Keratinocyte (primary cell): ENCODE measurements at regions not wholly inside any gene's neighbourhood (a gene's known extent, or its start where the extent isn't known, plus 50 kb on each side); places are given as distances from the start of the nearest gene placed in this dataset.

ENCODE experiments used
- DNase-seq: peaks from one replicate; pipeline ENCODE4 v3.0.0-alpha.2; 2011; ENCODE audit warnings: low read depth, missing footprints, low spot score
- FAIRE-seq: peaks from 2 replicates; lab custom pipeline; 2011; peaks lifted over from hg19 to GRCh38; lab: Jason Lieb, UNC
- H2AFZ ChIP-seq: 2 replicates; pipeline ENCODE4 v1.6.0; 2012; ENCODE audit warnings: low read length, control low read depth, inconsistent platforms; ENCODE audit not compliant: control insufficient read depth
- H3K27ac ChIP-seq: 2 replicates; pipeline ENCODE4 v1.5.1; 2011; ENCODE audit warnings: low read length; ENCODE audit not compliant: control insufficient read depth, insufficient read depth
- H3K27me3 ChIP-seq: 3 replicates; pipeline ENCODE4 v1.6.0; 2011; ENCODE audit warnings: low read length; ENCODE audit not compliant: control insufficient read depth, insufficient read depth; ENCODE audit errors: extremely low read depth
- H3K36me3 ChIP-seq, 2 experiments: 2 replicates in 1 of 2; 3 replicates in 1 of 2; pipeline ENCODE4 v1.5.1; 2011; ENCODE audit warnings: low read length in 2 of 2, mild to moderate bottlenecking in 1 of 2; ENCODE audit not compliant: control insufficient read depth in 2 of 2, insufficient read depth in 2 of 2; ENCODE audit errors: extremely low read depth in 1 of 2
- H3K4me1 ChIP-seq: 3 replicates; pipeline ENCODE4 v1.5.1; 2011; ENCODE audit warnings: low read length; ENCODE audit not compliant: control insufficient read depth, insufficient read depth; ENCODE audit errors: extremely low read depth
- H3K4me2 ChIP-seq: 3 replicates; pipeline ENCODE4 v1.6.0; 2011; ENCODE audit warnings: low read depth, low read length; ENCODE audit not compliant: control insufficient read depth, insufficient read depth; ENCODE audit errors: extremely low read depth
- H3K4me3 ChIP-seq, 3 experiments: fragments of 200-600 bp in 1 of 3; sonication (generic) in 1 of 3; 2 replicates in 2 of 3; 3 replicates in 1 of 3; pipeline ENCODE4 v1.5.1; 2011 to 2016; ENCODE audit warnings: low read length in 3 of 3, mild to moderate bottlenecking in 3 of 3, control low read depth in 2 of 3, inconsistent platforms in 1 of 3, low read depth in 1 of 3, mixed read lengths in 1 of 3, mixed run types in 1 of 3, moderate library complexity in 1 of 3; ENCODE audit not compliant: control insufficient read depth in 2 of 3, insufficient read depth in 2 of 3; ENCODE audit errors: extremely low read depth in 1 of 3
- H3K79me2 ChIP-seq: 2 replicates; pipeline ENCODE4 v1.6.0; 2012; ENCODE audit warnings: low read length; ENCODE audit not compliant: control insufficient read depth, insufficient read depth
- H3K9ac ChIP-seq: 3 replicates; pipeline ENCODE4 v1.6.0; 2011; ENCODE audit warnings: low read length; ENCODE audit not compliant: control insufficient read depth, insufficient read depth; ENCODE audit errors: extremely low read depth
- H3K9me1 ChIP-seq: 3 replicates; pipeline ENCODE4 v1.6.0; 2011; ENCODE audit warnings: low read length; ENCODE audit not compliant: control insufficient read depth, insufficient read depth; ENCODE audit errors: extremely low read depth
- H3K9me3 ChIP-seq: 2 replicates; pipeline ENCODE4 v1.5.1; 2012; ENCODE audit warnings: low read depth, low read length; ENCODE audit not compliant: control insufficient read depth
- H4K20me1 ChIP-seq: 3 replicates; pipeline ENCODE4 v1.6.0; 2011; ENCODE audit warnings: low read length; ENCODE audit not compliant: control insufficient read depth, insufficient read depth; ENCODE audit errors: extremely low read depth
- EZH2 ChIP-seq: IDR thresholded peaks from one replicate; pipeline ENCODE4 v1.6.1; 2012; ENCODE audit warnings: inconsistent platforms, mild to moderate bottlenecking, low read length, moderate library complexity
- dilution Hi-C: fragments of 300-500 bp; cut with MboI; formaldehyde crosslinking; loops from one replicate; pipeline ENCODE4 v1.7.0; 2020; ENCODE audit warnings: low sequenced_read_pairs; ENCODE audit not compliant: extremely low pct_ligation_motif_present
- TF ChIP-seq, protein P1 (sequence below), 3 experiments: IDR thresholded peaks in 1 of 3; conservative IDR thresholded peaks in 1 of 3; optimal IDR thresholded peaks in 1 of 3; 2 replicates in 2 of 3; 3 replicates in 1 of 3; pipeline versions ENCODE3 to v1.5.1; 2011; ENCODE audit warnings: low read length in 3 of 3, mild to moderate bottlenecking in 3 of 3, moderate library complexity in 2 of 3, control low read depth in 1 of 3, inconsistent platforms in 1 of 3; ENCODE audit not compliant: insufficient read depth in 2 of 3; ENCODE audit errors: extremely low read depth in 1 of 3

DNA sequence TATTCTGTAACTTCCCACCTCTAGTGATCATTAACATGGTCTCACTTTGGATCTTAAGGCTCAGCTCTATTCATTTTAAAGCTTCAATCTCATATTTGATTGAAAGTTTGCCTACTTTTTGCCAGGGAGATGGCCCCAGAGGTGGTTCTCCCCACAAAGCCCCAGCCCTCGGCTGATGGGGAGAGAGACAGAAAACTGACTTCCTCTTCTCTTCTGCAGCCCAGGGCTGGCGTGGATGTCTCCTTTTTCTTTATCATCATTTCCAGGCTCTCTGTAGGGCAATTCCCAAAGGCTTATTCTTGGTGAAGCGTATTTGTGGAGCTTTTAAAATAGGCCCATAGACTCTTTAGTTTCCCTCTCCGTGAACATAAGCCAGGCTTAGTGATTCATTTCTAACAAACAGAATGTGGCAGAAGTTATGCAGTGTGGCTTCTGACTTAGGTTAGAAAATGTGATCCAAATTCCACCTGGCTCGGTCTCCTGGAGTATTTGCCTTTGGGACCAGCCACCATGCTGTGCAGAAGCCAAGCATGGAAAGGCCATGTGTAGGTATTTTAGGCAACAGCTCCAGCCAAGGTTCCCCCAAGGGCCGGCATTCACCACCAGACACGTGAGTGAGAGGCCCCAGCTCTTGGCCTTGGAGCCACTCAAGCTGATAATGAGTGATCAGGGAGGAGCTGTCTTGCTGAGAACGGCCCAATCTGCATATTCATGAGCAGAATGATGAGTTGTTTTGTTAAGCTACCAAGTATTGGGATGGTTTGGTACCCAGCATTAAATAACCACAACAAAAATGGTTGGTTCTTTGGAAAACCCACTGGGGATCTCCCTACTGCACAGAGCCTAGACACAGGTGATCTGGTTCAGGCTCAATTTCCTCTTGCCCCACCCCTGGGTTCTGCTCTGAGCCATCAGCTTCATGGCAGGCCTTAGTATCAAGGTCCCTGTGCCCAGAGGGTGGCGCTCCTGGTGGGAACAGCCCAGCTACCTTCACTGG is 353.2 kb upstream of the PROK2 start:
- Histone ChIP-seq H3K4me1 (no peaks in the 10 kb centered on the region), H3K27me3 (peaks cover 3% of the 10 kb centered on the region), H3K9ac (no peak overlapping the region), H3K36me3 (no peaks in the 10 kb centered on the region), H3K4me3 (no peak overlapping the region), H3K9me1 (no peaks in the 10 kb centered on the region), H3K4me2 (no peak overlapping the region), H3K9me3 (no peaks in the 10 kb centered on the region), H3K79me2 (no peaks in the 10 kb centered on the region), H2AFZ (no peak overlapping the region), H4K20me1 (no peaks in the 10 kb centered on the region), H3K27ac (no peak overlapping the region)
- FAIRE-seq, result no peak
- dilution Hi-C loops, result no loop called here
- no peak for DNase-seq
- TF ChIP-seq, protein P1, sequence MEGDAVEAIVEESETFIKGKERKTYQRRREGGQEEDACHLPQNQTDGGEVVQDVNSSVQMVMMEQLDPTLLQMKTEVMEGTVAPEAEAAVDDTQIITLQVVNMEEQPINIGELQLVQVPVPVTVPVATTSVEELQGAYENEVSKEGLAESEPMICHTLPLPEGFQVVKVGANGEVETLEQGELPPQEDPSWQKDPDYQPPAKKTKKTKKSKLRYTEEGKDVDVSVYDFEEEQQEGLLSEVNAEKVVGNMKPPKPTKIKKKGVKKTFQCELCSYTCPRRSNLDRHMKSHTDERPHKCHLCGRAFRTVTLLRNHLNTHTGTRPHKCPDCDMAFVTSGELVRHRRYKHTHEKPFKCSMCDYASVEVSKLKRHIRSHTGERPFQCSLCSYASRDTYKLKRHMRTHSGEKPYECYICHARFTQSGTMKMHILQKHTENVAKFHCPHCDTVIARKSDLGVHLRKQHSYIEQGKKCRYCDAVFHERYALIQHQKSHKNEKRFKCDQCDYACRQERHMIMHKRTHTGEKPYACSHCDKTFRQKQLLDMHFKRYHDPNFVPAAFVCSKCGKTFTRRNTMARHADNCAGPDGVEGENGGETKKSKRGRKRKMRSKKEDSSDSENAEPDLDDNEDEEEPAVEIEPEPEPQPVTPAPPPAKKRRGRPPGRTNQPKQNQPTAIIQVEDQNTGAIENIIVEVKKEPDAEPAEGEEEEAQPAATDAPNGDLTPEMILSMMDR (optimal IDR thresholded peaks at IDR 0.05 in 1 of 3, IDR thresholded peaks at IDR 0.05 in 1 of 3, conservative IDR thresholded peaks at IDR 0.05 in 1 of 3; ENCODE audit: extremely low read depth in 1 of 3, insufficient read depth in 2 of 3, low read length in 3 of 3), result no peak
- no peak for TF ChIP-seq EZH2

DNA sequence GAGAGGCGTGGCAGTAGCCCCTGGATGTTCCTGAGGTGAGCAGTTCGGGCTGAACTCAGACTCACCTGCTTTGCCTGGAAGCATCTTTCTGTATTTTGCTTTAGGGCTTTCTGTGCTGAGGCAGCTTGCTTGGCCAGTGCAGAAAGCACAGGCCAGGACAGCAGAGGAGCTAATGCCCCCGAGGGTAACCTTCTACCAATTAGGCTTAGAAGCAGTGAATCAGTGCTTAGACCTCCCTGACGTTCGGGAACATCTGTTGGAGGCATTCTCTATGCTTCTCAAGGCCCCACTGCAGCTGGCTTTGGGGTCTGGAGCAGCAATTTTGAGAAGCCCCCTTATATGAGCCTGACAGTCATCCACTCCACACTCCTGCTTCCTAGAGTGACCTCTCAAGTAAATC is 350.7 kb upstream of the PROK2 start:
- H3K9me3 ChIP-seq, result no peaks in the 10 kb centered on the region
- no peak overlapping the region for H2AFZ ChIP-seq
- no peak overlapping the region for H3K27ac ChIP-seq
- no peaks in the 10 kb centered on the region for H4K20me1 ChIP-seq
- no peak overlapping the region for H3K9ac ChIP-seq
- TF ChIP-seq, protein P1 (optimal IDR thresholded peaks at IDR 0.05 in 1 of 3, IDR thresholded peaks at IDR 0.05 in 1 of 3, conservative IDR thresholded peaks at IDR 0.05 in 1 of 3; ENCODE audit: extremely low read depth in 1 of 3, insufficient read depth in 2 of 3, low read length in 3 of 3), result no peak
- no peak for TF ChIP-seq EZH2
- no peaks in the 10 kb centered on the region for H3K79me2 ChIP-seq
- DNase-seq (no peak), FAIRE-seq (no peak)
- H3K36me3 ChIP-seq, result no peaks in the 10 kb centered on the region
- dilution Hi-C loops, result no loop called here
- H3K4me3 ChIP-seq, result no peak overlapping the region
- peaks cover 3% of the 10 kb centered on the region for H3K27me3 ChIP-seq
- H3K4me1 ChIP-seq, result no peaks in the 10 kb centered on the region
- no peaks in the 10 kb centered on the region for H3K9me1 ChIP-seq
- H3K4me2 ChIP-seq, result no peak overlapping the region
